ENCODE measurements at regions not wholly inside any gene's neighbourhood (a gene's known extent, or its start where the extent isn't known, plus 50 kb on each side); places are given as distances from the start of the nearest gene placed in this dataset.

- TF ChIP-seq LEF1 (IDR thresholded peaks at IDR 0.05; ENCODE audit: borderline replicate concordance): no peak
- TF ChIP-seq FOXK2 (IDR thresholded peaks at IDR 0.05): no peak
- TF ChIP-seq ELF4 (IDR thresholded peaks at IDR 0.05): no peak
- TF ChIP-seq HDGF (IDR thresholded peaks at IDR 0.05; ENCODE audit: borderline replicate concordance): no peak
- no peak for TF ChIP-seq BHLHE40 (IDR thresholded peaks at IDR 0.05; ENCODE audit: borderline replicate concordance)
- no peak for TF ChIP-seq FOXA1 (IDR thresholded peaks at IDR 0.05)
- TF ChIP-seq ARNT (IDR thresholded peaks at IDR 0.05): no peak
- no peak for TF ChIP-seq CTBP1 (IDR thresholded peaks at IDR 0.05; ENCODE audit: borderline replicate concordance)
- TF ChIP-seq L3MBTL2 (conservative IDR thresholded peaks at IDR 0.05): no peak
- no peak for TF ChIP-seq PKNOX1 (IDR thresholded peaks at IDR 0.05)
- no peak for TF ChIP-seq SUZ12 (IDR thresholded peaks at IDR 0.05)
- TF ChIP-seq NFRKB (IDR thresholded peaks at IDR 0.05): no peak
- no peak for TF ChIP-seq SP1 (IDR thresholded peaks at IDR 0.05)
- no peak for TF ChIP-seq FOXM1 (IDR thresholded peaks at IDR 0.05; ENCODE audit: borderline replicate concordance)
- no peak for TF ChIP-seq TARDBP (IDR thresholded peaks at IDR 0.05)
- no peak for TF ChIP-seq ZNF384 (IDR thresholded peaks at IDR 0.05)
- POLR2A ChIA-PET: no interaction called here
- no peak for DNase-seq (ENCODE audit: extremely low spot score)
- CTCF ChIA-PET: no interaction called here
Measured at GRCh38 chr2:48173141-48173540, 141.3 kb upstream of the FOXN2 start.

GRCh38 chr2:48174503-48174902 lies 140.0 kb upstream of the FOXN2 start:
- ChIA-PET POLR2A (no interaction called here), CTCF (no interaction called here)
- TF ChIP-seq PKNOX1 (IDR thresholded peaks at IDR 0.05): no peak
- TF ChIP-seq FOXA1 (IDR thresholded peaks at IDR 0.05): no peak
- no peak for TF ChIP-seq FOXK2 (IDR thresholded peaks at IDR 0.05)
- no peak for TF ChIP-seq ZNF384 (IDR thresholded peaks at IDR 0.05)
- no peak for TF ChIP-seq ELF4 (IDR thresholded peaks at IDR 0.05)
- no peak for TF ChIP-seq CTBP1 (IDR thresholded peaks at IDR 0.05; ENCODE audit: borderline replicate concordance)
- TF ChIP-seq FOXM1 (IDR thresholded peaks at IDR 0.05; ENCODE audit: borderline replicate concordance): no peak
- no peak for TF ChIP-seq SP1 (IDR thresholded peaks at IDR 0.05)
- no peak for TF ChIP-seq ARNT (IDR thresholded peaks at IDR 0.05)
- no peak for TF ChIP-seq BHLHE40 (IDR thresholded peaks at IDR 0.05; ENCODE audit: borderline replicate concordance)
- TF ChIP-seq L3MBTL2 (conservative IDR thresholded peaks at IDR 0.05): no peak
- TF ChIP-seq HDGF (IDR thresholded peaks at IDR 0.05; ENCODE audit: borderline replicate concordance): no peak
- no peak for TF ChIP-seq LEF1 (IDR thresholded peaks at IDR 0.05; ENCODE audit: borderline replicate concordance)
- no peak for DNase-seq (ENCODE audit: extremely low spot score)

GRCh38 chr2:48175254-48175653 lies 139.2 kb upstream of the FOXN2 start:
- ChIA-PET POLR2A (no interaction called here), CTCF (interaction anchor here (0.7 kb wide), 1 partner anchor 318 kb away, joined by 4 read pairs; no protein-coding TSS in a partner anchor)
- no peak for TF ChIP-seq BHLHE40 (IDR thresholded peaks at IDR 0.05; ENCODE audit: borderline replicate concordance)
- TF ChIP-seq HDGF (IDR thresholded peaks at IDR 0.05; ENCODE audit: borderline replicate concordance): no peak
- TF ChIP-seq FOXM1 (IDR thresholded peaks at IDR 0.05; ENCODE audit: borderline replicate concordance): no peak
- no peak for TF ChIP-seq ZNF384 (IDR thresholded peaks at IDR 0.05)
- TF ChIP-seq SUZ12 (IDR thresholded peaks at IDR 0.05): no peak
- TF ChIP-seq SP1 (IDR thresholded peaks at IDR 0.05): no peak
- TF ChIP-seq ARNT (IDR thresholded peaks at IDR 0.05): no peak
- no peak for TF ChIP-seq ELF4 (IDR thresholded peaks at IDR 0.05)
- no peak for TF ChIP-seq FOXA1 (IDR thresholded peaks at IDR 0.05)
- TF ChIP-seq FOXK2 (IDR thresholded peaks at IDR 0.05): no peak
- TF ChIP-seq L3MBTL2 (conservative IDR thresholded peaks at IDR 0.05): no peak
- no peak for TF ChIP-seq CTBP1 (IDR thresholded peaks at IDR 0.05; ENCODE audit: borderline replicate concordance)
- no peak for TF ChIP-seq NFRKB (IDR thresholded peaks at IDR 0.05)
- TF ChIP-seq TARDBP (IDR thresholded peaks at IDR 0.05): no peak
- DNase-seq (ENCODE audit: extremely low spot score): no peak

- ChIA-PET CTCF (interaction anchor here (0.7 kb wide), 1 partner anchor 318 kb away, joined by 4 read pairs; no protein-coding TSS in a partner anchor), POLR2A (no interaction called here)
- no peak for TF ChIP-seq ZNF384 (IDR thresholded peaks at IDR 0.05)
- TF ChIP-seq NFRKB (IDR thresholded peaks at IDR 0.05): no peak
- no peak for TF ChIP-seq FOXM1 (IDR thresholded peaks at IDR 0.05; ENCODE audit: borderline replicate concordance)
- no peak for TF ChIP-seq HDGF (IDR thresholded peaks at IDR 0.05; ENCODE audit: borderline replicate concordance)
- TF ChIP-seq FOXK2 (IDR thresholded peaks at IDR 0.05): no peak
- no peak for TF ChIP-seq SP1 (IDR thresholded peaks at IDR 0.05)
- DNase-seq (ENCODE audit: extremely low spot score): no peak
Measured at GRCh38 chr2:48175656-48176055, 138.8 kb upstream of the FOXN2 start.

GRCh38 chr2:48176876-48177275 lies 137.6 kb upstream of the FOXN2 start:
- DNase-seq (ENCODE audit: extremely low spot score): no peak
- CTCF ChIA-PET: no interaction called here

GRCh38 chr2:48178611-48179010 lies 135.9 kb upstream of the FOXN2 start:
- CTCF ChIA-PET: interaction anchor here (0.5 kb wide), 1 partner anchor 114 kb away, joined by 3 read pairs; no protein-coding TSS in a partner anchor
- POLR2A ChIA-PET: no interaction called here
- TF ChIP-seq ZNF384 (IDR thresholded peaks at IDR 0.05): no peak
- TF ChIP-seq SUZ12 (IDR thresholded peaks at IDR 0.05): no peak
- no peak for TF ChIP-seq FOXM1 (IDR thresholded peaks at IDR 0.05; ENCODE audit: borderline replicate concordance)
- no peak for TF ChIP-seq HDGF (IDR thresholded peaks at IDR 0.05; ENCODE audit: borderline replicate concordance)
- DNase-seq (ENCODE audit: extremely low spot score): no peak

More at GRCh38 chr2:48176876-48177275, 137.6 kb upstream of the FOXN2 start:
- POLR2A ChIA-PET: no interaction called here
- no peak for TF ChIP-seq SP1 (IDR thresholded peaks at IDR 0.05)
- TF ChIP-seq BHLHE40 (IDR thresholded peaks at IDR 0.05; ENCODE audit: borderline replicate concordance): no peak
- no peak for TF ChIP-seq ARNT (IDR thresholded peaks at IDR 0.05)
- TF ChIP-seq NFRKB (IDR thresholded peaks at IDR 0.05): no peak

GRCh38 chr2:48180557-48180956 lies 133.9 kb upstream of the FOXN2 start:
- DNase-seq (ENCODE audit: extremely low spot score): no peak
- POLR2A ChIA-PET: no interaction called here
- TF ChIP-seq HDGF (IDR thresholded peaks at IDR 0.05; ENCODE audit: borderline replicate concordance): no peak
- TF ChIP-seq BHLHE40 (IDR thresholded peaks at IDR 0.05; ENCODE audit: borderline replicate concordance): no peak
- CTCF ChIA-PET: no interaction called here

Data from HEK293T (cell line).